GM23338 (cell line): ENCODE measurements at regions not wholly inside any gene's neighbourhood (a gene's known extent, or its start where the extent isn't known, plus 50 kb on each side); places are given as distances from the start of the nearest gene placed in this dataset.

Experiments
- ATAC-seq: fragments of 200-7000 bp; cut with Tn5 transposase; 3 replicates; pipeline ENCODE4 v1.9.1; 2020
- DNase-seq: peaks from one replicate; pipeline ENCODE4 v3.0.0-alpha.2; 2015; ENCODE audit warnings: low spot score
- H2AFZ ChIP-seq: fragments of 200-600 bp; sonication (generic); 2 replicates; pipeline ENCODE4 v1.8.0; 2016; ENCODE audit warnings: antibody characterized with exemption, mild to moderate bottlenecking, moderate library complexity
- H3F3A ChIP-seq: fragments of 200-600 bp; sonication (generic); replicated peaks from 2 replicates; pipeline ENCODE4 v1.8.0; 2017; ENCODE audit warnings: antibody characterized with exemption, mixed run types, low read depth
- H3K27ac ChIP-seq: fragments of 200-600 bp; sonication (generic); 2 replicates; pipeline ENCODE4 v1.6.1; 2016; ENCODE audit warnings: low read depth
- H3K27me3 ChIP-seq: fragments of 200-600 bp; sonication (generic); 2 replicates; pipeline ENCODE4 v1.8.0; 2016; ENCODE audit warnings: mild to moderate bottlenecking, mixed run types, moderate library complexity; ENCODE audit not compliant: insufficient read depth
- H3K36me3 ChIP-seq: fragments of 200-600 bp; sonication (generic); 2 replicates; pipeline ENCODE4 v1.8.0; 2016; ENCODE audit warnings: mild to moderate bottlenecking; ENCODE audit not compliant: insufficient read depth
- H3K4me1 ChIP-seq: fragments of 200-600 bp; sonication (generic); 2 replicates; pipeline ENCODE4 v1.8.0; 2016; ENCODE audit warnings: mild to moderate bottlenecking, moderate library complexity; ENCODE audit not compliant: insufficient read depth
- H3K4me2 ChIP-seq: fragments of 200-600 bp; sonication (generic); 2 replicates; pipeline ENCODE4 v1.7.1; 2017; ENCODE audit warnings: mixed run types
- H3K4me3 ChIP-seq: fragments of 200-600 bp; sonication (generic); 2 replicates; pipeline ENCODE4 v1.6.1; 2016; ENCODE audit warnings: mixed run types
- H3K79me2 ChIP-seq: fragments of 200-600 bp; sonication (generic); replicated peaks from 2 replicates; pipeline ENCODE4 v1.8.0; 2017; ENCODE audit warnings: mild to moderate bottlenecking; ENCODE audit not compliant: insufficient read depth
- H3K9me2 ChIP-seq: fragments of 200-600 bp; sonication (generic); 2 replicates; pipeline ENCODE4 v1.8.0; 2017; ENCODE audit not compliant: insufficient read depth
- H4K20me1 ChIP-seq: fragments of 200-600 bp; sonication (generic); replicated peaks from 2 replicates; pipeline ENCODE4 v1.8.0; 2017; ENCODE audit warnings: mild to moderate bottlenecking; ENCODE audit not compliant: insufficient read depth
- H3K27ac Mint-ChIP-seq: 2 replicates; pipeline ENCODE4 v1.8.0; 2020; ENCODE audit warnings: inconsistent platforms, mild to moderate bottlenecking, moderate library complexity, mixed read lengths
- H3K27me3 Mint-ChIP-seq: 3 replicates; pipeline ENCODE4 v1.8.0; 2022; ENCODE audit warnings: low read depth, mild to moderate bottlenecking, moderate library complexity, mixed read lengths, inconsistent platforms; ENCODE audit not compliant: insufficient read depth, poor library complexity
- H3K36me3 Mint-ChIP-seq: 3 replicates; pipeline ENCODE4 v1.8.0; 2021; ENCODE audit warnings: low read depth, mild to moderate bottlenecking, inconsistent platforms, moderate library complexity, mixed read lengths
- H3K4me1 Mint-ChIP-seq: 3 replicates; pipeline ENCODE4 v1.8.0; 2020; ENCODE audit warnings: mild to moderate bottlenecking, inconsistent platforms, mixed read lengths
- H3K4me3 Mint-ChIP-seq: 3 replicates; pipeline ENCODE4 v1.8.0; 2021; ENCODE audit warnings: moderate library complexity, mild to moderate bottlenecking, inconsistent platforms, mixed read lengths
- H3K9me3 Mint-ChIP-seq: 3 replicates; pipeline ENCODE4 v1.8.0; 2020; ENCODE audit warnings: moderate library complexity, mild to moderate bottlenecking, inconsistent platforms, mixed read lengths
- CREB1 ChIP-seq: fragments of 250-450 bp; sonication (Bioruptor Pico); IDR thresholded peaks from 2 replicates; pipeline ENCODE4 v1.5.0; 2020; ENCODE audit warnings: low read depth, mild to moderate bottlenecking, moderate library complexity
- CTCF ChIP-seq, 2 experiments: fragments of 200-600 bp in 1 of 2; sonication (generic) in 1 of 2; conservative IDR thresholded peaks; 2 replicates each; pipeline versions ENCODE4 v1.5.1 to v1.6.1; 2016 to 2017; ENCODE audit warnings: antibody characterized with exemption in 2 of 2, low read depth in 2 of 2, mild to moderate bottlenecking in 2 of 2, moderate library complexity in 1 of 2
- ETS1 ChIP-seq: IDR thresholded peaks from 2 replicates; pipeline ENCODE4 v1.6.1; 2016; ENCODE audit warnings: antibody characterized with exemption
- EZH2 ChIP-seq: fragments of 200-600 bp; sonication (generic); IDR thresholded peaks from one replicate; pipeline ENCODE4 v1.8.0; 2017; ENCODE audit warnings: antibody characterized with exemption, mild to moderate bottlenecking, low read depth; ENCODE audit not compliant: unreplicated experiment
- EZH2phosphoT487 ChIP-seq: fragments of 200-600 bp; sonication (generic); IDR thresholded peaks from one replicate; pipeline ENCODE4 v1.8.1; 2018; ENCODE audit warnings: antibody characterized with exemption; ENCODE audit not compliant: unreplicated experiment
- JUNB ChIP-seq: IDR thresholded peaks from one replicate; pipeline ENCODE4 v1.6.1; 2016; ENCODE audit warnings: antibody characterized with exemption; ENCODE audit not compliant: unreplicated experiment
- POLR2AphosphoS5 ChIP-seq: IDR thresholded peaks from 2 replicates; pipeline ENCODE4 v1.6.1; 2016; ENCODE audit warnings: antibody characterized with exemption, low read depth
- REST ChIP-seq: IDR thresholded peaks from one replicate; pipeline ENCODE4 v1.6.1; 2018; ENCODE audit warnings: antibody characterized with exemption; ENCODE audit not compliant: unreplicated experiment
- STAT1 ChIP-seq: IDR thresholded peaks from one replicate; pipeline ENCODE4 v1.6.1; 2016; ENCODE audit warnings: antibody characterized with exemption; ENCODE audit not compliant: unreplicated experiment
- ZNF114 ChIP-seq: fragments of 250-450 bp; sonication (Bioruptor Pico); IDR thresholded peaks from 2 replicates; pipeline ENCODE4 v1.5.0; 2020; ENCODE audit warnings: mild to moderate bottlenecking, moderate library complexity
- ZNF331 ChIP-seq: fragments of 250-450 bp; sonication (Bioruptor Pico); IDR thresholded peaks from 2 replicates; pipeline ENCODE4 v1.5.0; 2020; ENCODE audit warnings: low read depth, mild to moderate bottlenecking, moderate library complexity

- ATAC-seq (no peak), DNase-seq (no peak)
- H3K27me3 ChIP-seq, result no peaks in the 10 kb centered on the region
- Mint-ChIP-seq H3K27ac (no peak overlapping the region), H3K4me3 (no peak overlapping the region), H3K27me3 (peaks cover 2% of the 10 kb centered on the region), H3K9me3 (peaks cover 5% of the 10 kb centered on the region; the same call in 2 of the 3 replicates), H3K4me1 (no peaks in the 10 kb centered on the region), H3K36me3 (peaks cover 13% of the 10 kb centered on the region; the same call in 1 of the 3 replicates)
- H2AFZ ChIP-seq, result no peak overlapping the region
- TF ChIP-seq JUNB, result no peak
- no peak for TF ChIP-seq ETS1
- H3K4me1 ChIP-seq, result no peaks in the 10 kb centered on the region
- no peaks in the 10 kb centered on the region for H3K36me3 ChIP-seq
- no peak overlapping the region for H3K27ac ChIP-seq
- H3K4me3 ChIP-seq, result no peak overlapping the region
- H3K4me2 ChIP-seq, result no peak overlapping the region
- H3F3A ChIP-seq, result no peaks in the 10 kb centered on the region
- H3K79me2 ChIP-seq, result no peaks in the 10 kb centered on the region
- no peaks in the 10 kb centered on the region for H4K20me1 ChIP-seq
- no peaks in the 10 kb centered on the region; the same call in 1 of the 2 replicates for H3K9me2 ChIP-seq
These were observed 369.0 kb downstream of the TMEM182 start for GRCh38 chr2:103130857-103131256.

- ATAC-seq, result no peak
- H3K4me3 ChIP-seq, result no peak overlapping the region
- TF ChIP-seq POLR2AphosphoS5 (no peak), EZH2 (no peak), ZNF114 (no peak), REST (no peak), ZNF331 (no peak), EZH2phosphoT487 (no peak), CREB1 (CRISPR knock-in tag) (no peak), JUNB (no peak), STAT1 (no peak), CTCF (conservative IDR thresholded peaks at IDR 0.05; ENCODE audit: low read depth in 2 of 2) (no peak)
These were observed 370.8 kb downstream of the TMEM182 start for GRCh38 chr2:103132536-103133217.

More at GRCh38 chr2:103132536-103133217, 370.8 kb downstream of the TMEM182 start:
- Histone ChIP-seq H3K9me2 (no peaks in the 10 kb centered on the region; the same call in 1 of the 2 replicates), H3K79me2 (no peaks in the 10 kb centered on the region), H4K20me1 (no peaks in the 10 kb centered on the region), H3K36me3 (no peaks in the 10 kb centered on the region), H3K4me1 (no peaks in the 10 kb centered on the region), H3K4me2 (no peak overlapping the region), H3K27me3 (no peaks in the 10 kb centered on the region), H2AFZ (no peak overlapping the region), H3F3A (no peaks in the 10 kb centered on the region), H3K27ac (no peak overlapping the region)
- Mint-ChIP-seq H3K9me3 (peaks cover 11% of the 10 kb centered on the region), H3K4me3 (no peak overlapping the region), H3K36me3 (peaks cover 17% of the 10 kb centered on the region; the same call in 2 of the 3 replicates), H3K27ac (no peak overlapping the region), H3K27me3 (peaks cover 2% of the 10 kb centered on the region), H3K4me1 (no peaks in the 10 kb centered on the region)
- DNase-seq, result no peak
